Stimulated activated CD8-positive, alpha-beta memory T cell treated with anti-CD3 and anti-CD28 coated beads, Interleukin-4, amount 100 ng/mL, for 24 hours (primary cell): ENCODE measurements at regions not wholly inside any gene's neighbourhood (a gene's known extent, or its start where the extent isn't known, plus 50 kb on each side); places are given as distances from the start of the nearest gene placed in this dataset.

Experiments
- DNase-seq: peaks from one replicate; pipeline ENCODE4 v3.0.0-alpha.2; 2020; ENCODE audit warnings: low read depth

DNA sequence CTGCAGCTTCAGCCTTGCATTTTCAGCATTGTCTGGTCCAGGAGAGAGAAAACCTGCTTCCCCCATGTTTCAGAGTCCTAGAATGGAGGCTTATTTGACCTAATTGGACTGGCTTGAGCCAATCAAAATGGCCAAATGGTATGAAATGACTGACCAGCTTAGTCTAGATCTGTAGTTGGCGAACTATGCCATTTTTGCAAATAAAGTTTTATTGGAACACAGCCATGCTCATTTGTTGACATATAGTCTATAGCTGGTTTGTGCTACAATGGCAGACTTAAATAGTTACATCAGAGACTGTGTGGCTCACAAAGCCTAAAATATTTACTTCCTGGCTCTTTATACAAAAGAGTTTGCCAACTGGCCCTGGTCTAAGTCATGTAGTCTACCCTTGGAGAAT lies 180.8 kb downstream of the HS3ST3B1 start:
- DNase-seq = no peak

DNA sequence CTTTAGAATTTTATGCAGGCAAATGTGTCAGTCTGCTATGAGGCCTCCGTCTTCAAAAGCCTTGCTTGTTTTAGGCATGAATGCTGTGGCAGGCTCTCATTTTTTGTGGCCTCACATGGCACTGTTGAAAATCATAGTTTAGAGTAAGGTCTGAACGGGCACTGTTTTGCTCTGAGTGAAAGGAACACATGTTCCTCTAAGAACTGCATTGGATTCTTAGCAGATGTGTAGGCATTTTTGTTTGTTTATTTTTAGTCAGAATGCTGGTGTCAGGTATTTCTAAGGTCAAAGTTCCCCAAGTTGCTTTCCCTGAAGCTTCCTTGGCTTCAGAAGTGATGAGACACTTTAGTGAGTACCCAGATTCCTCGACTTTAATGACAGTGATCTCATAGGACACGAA lies 173.7 kb downstream of the HS3ST3B1 start:
- no peak for DNase-seq

DNA sequence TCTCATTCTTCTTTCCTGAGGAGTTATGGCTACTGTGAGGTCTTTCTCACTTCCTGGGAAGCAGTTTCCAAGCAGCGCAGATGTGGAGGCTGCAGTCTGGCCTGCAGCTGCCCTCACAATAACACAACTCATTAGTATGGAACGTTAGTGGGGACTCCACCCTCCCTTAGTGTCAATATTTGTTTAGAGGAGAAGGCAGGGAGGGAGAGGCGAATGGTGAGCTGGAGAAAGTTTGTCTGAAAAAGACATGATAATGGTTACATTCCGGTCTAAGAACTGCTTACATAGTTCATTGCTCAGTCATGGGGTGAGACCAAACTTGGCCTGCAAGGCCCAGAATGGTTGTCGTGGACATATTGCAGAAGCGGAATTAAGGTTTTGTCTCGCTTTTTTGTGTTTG lies 170.2 kb downstream of the HS3ST3B1 start:
- DNase-seq = no peak

DNA sequence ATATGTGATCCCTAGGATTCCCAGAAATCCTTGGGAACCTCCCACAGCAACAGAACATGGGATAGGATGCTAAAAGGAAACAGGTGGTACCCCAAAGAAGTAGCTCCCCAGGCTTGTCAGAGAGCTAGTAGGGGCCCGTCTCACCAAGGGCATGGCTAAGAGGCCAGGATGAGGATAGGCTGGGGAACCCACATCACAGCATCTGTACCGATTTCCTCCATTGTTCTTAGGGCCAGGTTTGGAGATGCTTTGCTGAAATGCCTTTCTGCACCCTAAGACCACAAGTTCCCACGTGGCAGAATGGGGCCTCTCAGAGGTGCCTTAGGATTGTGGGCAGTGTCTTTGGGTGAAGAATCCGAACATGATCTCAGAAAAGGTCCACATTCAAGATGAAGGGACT lies 169.5 kb downstream of the HS3ST3B1 start:
- no peak for DNase-seq

DNA sequence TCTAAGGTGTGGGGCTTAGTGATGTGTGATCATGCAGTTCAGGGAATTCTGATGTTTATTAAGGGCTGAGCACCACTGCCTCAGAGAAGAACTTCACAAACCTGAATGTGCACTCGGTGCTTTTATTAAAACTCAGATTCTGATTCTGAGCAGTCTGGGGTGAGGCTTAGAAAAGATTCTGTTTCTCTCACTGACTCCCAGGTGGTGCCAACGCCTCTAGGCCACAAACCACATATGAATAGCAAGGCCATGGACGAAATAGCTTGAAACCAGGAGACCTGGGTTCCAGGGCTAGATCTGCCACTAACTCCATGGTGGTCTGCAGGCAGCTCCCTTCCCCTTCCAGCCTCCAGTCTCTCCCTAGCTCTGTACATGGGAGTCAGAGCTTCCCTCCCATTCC lies 169.1 kb downstream of the HS3ST3B1 start:
- DNase-seq = no peak

DNA sequence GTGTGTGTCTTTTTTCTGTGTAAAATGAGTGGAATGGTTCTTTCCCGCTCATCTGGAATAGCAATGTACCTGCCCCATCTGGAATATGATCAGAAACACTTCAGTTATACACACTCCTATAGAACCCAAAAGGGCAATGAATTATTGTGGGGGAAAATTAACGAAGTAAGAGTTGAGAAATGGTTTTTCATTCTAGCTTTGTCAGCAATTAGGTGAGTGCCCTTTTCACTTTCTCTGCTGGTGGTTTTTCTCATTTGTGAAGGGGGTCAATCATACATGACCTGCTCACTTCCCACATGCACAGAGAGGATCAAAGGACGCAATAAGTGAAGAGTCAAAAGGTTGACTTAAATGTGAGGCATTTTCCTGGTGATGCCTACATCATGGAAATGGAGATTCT lies 168.0 kb downstream of the HS3ST3B1 start:
- no peak for DNase-seq

DNA sequence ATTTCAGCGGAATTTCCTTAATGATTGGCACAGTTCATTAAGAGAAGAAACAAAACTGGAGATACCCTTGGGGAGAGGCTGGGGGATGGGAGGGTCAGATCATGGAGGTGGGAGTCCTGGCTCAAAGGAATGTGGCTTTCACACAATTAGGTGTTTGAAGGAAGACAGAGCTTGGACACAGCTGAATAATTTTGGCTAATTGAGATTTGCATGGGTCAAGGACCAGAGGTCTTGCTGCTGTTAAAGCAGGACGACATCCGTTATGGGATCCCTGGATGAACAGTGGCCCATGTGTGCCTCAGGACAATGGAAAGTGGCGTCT lies 160.3 kb downstream of the HS3ST3B1 start:
- DNase-seq = no peak

DNA sequence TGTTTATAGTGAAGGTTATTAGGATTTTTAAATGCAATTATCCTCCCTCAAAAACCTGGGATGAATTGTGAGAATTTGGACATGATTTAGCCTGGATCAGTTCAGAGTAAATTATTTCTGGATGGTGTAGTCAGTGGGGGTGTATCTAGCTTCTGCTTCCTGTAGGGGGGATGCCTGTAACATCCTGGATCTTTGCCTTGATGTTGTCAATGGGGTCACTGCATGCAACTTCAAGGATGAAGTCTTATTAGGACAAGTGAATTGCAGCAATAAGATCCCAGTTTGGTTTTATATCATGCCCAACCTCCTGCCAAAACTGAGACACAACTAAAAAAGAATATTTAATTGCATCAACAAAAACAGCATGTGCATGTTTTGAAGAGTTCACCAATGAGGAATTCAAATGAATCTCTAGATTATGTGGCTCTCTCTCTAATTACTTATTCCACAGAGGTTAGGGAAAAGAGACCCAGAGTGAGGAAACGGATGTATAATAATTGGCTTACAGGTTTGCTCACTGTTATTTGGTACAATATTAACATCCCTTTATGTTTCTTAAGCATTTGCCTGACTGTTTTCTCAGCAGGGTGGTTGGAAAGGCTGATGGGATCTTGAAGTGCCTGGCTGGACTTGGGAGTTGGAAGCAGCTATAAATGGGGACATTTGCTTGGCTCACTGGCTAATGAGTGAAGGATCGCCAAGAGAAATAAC lies 159.8 kb downstream of the HS3ST3B1 start:
- no peak for DNase-seq

DNA sequence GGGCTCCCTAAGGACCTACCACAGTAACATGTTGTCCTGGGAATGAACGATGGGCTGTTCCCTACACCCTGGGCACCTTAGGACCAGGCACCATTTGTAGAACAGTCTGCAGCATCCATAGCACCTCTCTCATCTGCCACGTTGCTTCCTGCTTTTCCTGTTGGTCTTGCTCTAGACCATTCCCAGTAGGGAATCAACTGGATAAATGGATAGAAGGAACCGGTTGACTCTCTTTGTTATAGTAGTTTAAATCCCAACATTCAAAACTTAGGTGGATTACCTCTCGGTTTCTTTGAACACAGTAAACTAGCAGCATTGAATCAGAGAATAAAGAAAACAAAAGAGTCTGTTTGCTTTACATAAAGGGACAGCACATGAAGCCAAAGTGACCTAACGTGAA lies 159.1 kb downstream of the HS3ST3B1 start:
- DNase-seq = no peak

DNA sequence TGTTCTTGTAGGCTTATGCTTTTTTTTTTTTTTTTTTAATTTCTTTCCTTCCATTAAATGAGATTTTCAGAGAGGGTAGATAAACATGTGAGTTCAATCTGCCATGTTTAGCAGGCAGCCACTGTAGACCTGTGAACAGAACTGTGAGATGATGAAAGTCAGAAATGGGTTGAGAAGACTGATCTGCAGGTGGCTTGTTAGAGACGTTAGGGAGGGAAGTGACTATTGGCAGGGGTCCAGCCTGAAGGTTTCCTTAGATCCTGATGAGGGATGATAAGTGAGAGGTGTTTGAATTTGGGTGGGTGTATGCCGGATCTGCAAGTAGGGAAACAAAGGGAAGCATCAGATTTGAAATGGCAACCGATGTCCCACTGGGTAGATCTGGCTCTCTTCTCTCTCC lies 157.8 kb downstream of the HS3ST3B1 start:
- DNase-seq = no peak

DNA sequence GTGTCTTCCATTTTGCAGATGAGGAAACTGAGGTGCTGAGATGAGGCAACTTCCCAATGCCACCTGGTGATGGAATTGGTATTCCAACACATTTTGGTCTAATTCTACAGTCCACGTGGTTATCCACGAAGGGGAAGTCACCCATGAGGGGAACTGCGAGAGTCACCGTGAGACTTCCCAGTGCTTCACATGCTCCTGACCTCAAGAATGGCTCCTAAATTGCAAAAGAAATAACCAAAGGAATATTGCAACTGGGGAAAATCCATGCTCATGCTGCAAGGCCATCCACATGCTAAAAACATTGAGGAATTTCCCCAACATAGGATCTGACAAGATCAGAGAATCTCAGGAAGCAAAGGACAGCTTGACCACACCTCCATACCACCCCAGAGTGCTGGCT lies 153.9 kb downstream of the HS3ST3B1 start:
- DNase-seq = no peak

DNA sequence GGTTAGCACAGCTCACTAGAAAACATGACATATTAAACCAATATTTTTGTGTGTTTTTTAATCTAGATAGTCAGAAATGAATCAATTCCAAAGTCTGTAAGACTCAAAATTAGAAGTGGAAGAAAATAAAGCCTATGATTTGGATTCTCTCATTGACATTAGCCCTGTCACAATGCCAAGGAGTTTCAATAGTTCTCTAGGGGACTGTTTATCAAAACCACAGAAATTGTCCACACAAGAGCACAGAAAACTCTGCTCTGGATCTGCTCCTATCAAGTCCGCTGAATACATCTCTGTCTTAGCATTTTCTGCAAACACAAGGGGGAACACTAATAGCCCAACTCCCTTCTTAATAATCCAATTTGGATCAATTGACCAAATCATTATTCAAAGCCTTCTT lies 152.0 kb downstream of the HS3ST3B1 start:
- no peak for DNase-seq

DNA sequence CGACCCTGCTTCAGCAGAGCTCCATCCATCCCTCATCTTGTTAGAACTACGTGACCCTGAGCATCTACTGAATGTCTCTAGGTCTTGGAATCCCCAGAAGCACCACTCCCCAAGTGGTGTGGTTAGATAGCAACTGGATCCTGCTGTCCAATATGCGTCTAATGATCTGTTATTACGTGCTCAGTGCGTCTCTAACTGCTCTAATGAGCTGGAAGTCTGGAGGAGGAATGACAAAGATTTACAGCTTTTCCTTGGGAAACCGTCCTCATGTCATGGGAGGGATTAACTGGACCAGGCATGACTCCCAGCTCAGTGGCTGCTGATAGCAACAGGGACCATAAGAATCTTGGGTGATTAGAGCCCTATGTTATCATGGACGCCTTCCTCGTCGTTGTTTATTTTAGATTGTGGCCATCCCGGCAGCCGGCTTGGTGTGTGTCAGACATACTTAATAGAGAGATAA lies 150.9 kb downstream of the HS3ST3B1 start:
- no peak for DNase-seq

DNA sequence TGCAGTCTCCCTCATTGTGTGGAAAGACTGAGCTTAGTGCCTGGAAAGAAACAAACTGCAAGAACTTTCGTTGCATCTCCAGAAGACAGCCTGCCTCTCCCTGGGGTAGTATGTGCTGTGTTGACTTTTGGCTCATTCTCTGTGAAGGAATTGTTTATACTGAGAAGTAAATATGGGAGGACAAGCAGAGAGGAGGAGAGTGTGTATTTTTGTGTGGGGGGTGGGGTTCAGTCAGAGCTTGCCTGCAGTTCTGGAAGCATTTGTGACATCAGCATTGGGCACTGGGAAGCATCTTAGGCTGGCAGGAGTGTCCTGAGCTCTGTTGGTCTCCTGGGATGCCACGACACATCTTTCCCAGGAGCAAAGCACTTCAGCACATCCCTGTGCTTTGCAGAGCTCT lies 147.9 kb downstream of the HS3ST3B1 start:
- DNase-seq = no peak

DNA sequence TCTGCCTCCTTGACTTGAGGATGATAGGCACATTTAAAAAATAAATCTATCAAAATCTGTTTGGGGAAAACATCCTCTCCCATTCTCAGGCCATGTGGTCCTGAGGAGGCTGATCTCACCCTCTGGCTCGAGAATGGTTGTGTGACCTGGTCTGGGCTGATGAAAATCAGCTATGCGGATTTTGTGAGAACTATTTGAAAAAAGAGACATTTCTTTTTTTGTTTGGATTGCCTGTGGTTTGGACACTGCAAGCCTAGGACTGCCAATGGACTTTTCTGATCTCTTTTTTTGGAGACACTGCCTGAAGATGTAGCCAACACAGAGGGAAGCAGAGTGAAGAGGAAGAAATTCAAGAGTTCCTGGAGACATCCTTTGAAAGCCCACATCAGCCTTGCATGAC lies 145.9 kb downstream of the HS3ST3B1 start:
- no peak for DNase-seq

DNA sequence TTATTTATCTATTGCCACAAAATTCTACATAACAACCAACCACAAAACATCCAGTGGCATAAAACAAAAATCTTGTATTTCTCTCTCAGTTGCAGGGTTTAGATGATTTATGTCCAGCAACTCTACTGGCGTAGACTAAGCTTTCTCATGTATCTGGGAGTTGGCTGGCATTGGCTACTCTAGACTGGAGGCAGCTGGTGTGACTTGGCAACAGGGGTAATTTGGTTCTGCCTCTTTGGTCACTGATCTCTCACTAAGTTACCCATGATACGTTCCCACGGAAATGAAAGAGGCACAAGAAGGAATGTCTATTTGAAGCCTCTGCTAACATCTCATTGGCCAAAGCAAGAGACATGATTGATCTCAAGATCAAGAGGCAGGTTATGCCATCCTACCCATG lies 144.0 kb downstream of the HS3ST3B1 start:
- DNase-seq = no peak

DNA sequence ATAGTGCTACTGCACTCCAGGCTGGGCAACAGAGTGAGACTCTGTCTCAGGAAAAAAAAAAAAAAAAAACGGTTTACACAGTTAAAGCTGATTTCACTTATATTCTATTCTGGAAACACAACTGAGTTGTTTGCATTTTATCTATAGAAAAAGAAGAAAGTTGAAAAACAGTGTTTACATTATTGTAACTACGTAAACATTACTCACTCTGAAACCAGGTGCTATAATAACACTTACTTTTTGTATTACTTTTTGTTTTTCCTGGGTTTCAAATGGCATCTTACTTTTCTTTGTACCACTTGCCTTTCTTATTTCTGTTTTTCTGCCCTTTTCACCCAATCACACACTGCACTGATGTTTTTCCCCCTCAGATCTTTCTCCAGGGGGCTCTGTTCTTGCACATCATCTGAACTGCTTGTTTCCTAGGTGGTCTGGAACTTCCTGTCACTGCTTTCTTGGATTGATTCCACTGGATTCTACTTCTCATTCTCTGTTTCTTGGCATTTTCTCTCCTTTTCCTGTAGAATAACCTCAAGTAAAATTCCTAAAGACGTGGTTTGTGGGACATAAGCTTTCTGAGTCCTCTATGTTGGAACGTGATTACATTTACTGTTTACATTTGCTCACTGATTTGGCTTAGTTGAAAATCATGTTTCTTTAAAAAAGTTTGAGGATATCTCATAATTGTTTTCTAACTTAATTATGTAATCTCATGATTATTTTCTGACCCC lies 142.1 kb downstream of the HS3ST3B1 start:
- no peak for DNase-seq

DNA sequence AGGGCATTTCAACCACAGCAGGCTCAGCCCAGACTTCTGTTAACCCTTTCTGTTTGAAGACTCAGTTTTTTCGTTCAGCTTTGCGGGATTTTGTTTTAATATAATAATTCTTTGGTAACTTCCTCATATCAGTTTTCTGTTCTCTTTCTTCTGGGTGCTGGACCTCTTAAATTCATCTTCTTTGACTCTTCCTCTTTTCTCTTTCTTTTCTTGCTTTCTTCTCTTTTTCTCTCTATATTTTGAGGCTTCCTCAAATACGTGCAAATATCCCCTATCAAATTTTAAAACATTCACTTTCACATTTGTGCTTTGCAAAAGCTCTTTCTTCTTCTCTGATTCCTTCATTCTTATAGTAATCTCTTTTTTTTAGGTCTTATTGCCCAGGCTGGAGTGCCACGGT lies 136.3 kb downstream of the HS3ST3B1 start:
- DNase-seq = no peak

DNA sequence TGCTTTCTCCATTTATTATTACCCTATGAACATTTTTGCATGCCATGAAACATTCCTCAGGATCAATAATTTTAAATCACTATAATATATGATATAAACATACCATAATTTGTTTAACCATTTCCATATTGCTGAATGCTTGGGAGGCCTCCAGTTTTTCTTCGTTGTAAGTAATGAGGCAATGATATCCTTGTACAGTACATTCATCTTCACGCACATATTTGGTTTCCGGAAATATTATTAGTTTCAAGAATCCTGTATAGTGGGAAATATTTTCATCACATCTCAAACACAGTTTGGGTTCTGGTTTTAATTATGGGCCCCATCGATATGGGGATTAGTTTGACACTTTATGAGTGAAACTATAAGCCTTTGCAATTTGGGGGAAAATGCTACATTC lies 135.4 kb downstream of the HS3ST3B1 start:
- DNase-seq = no peak

DNA sequence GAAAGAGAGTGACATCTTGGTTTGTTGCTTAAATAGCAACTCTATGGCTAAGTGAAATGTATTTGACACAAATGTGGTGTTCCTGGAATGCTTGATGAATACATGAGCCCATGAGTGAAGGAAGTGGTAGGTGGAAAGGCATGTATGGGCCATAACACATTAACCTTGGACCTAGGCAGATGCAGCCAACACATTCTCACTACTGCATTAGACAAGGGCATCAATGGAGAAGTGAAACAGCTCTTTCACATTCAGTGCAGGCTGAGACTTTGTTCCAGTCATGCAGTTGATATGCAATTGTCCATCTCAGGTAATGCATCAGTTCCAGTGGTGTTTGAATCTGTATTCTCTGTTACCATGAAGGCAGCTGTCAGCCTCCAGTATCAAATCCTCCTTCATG lies 133.6 kb downstream of the HS3ST3B1 start:
- no peak for DNase-seq

DNA sequence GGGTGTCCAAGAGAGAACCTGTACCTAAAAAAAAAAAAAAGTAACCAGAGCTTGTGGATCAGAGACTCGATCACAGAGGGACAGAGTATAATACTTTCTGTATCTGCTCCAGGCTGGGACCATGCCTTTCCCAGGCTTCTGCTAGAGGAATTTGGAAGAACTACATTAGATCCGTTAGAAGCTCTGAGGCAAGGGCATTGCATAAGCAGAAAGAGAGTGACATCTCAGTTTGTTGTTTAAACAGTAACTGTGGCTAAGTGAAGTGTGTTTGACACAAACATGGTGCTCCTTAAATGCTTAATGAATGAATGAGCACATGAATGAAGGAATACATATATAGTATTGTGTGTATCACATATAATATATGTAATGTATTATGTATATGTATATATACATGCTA lies 131.2 kb downstream of the HS3ST3B1 start:
- no peak for DNase-seq

DNA sequence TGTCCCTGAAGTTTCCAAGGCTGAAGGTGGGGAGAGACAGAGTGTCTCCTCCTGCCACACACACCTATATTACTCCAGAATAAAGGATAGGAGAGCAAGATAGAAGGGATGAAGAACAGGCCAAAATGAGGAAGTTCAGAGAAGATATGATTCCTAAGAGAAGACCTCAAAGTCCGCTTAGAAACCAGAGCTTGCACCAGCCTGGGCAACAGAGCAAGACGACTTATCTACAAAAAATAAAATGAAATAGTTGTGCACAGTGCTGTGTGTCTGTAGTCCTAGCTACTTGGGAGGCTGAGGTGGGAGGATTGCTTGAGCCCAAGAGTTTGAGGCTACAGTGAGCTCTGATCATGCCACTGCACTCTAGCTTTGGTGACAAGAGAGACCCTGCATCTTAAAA lies 128.2 kb downstream of the HS3ST3B1 start:
- DNase-seq = no peak

DNA sequence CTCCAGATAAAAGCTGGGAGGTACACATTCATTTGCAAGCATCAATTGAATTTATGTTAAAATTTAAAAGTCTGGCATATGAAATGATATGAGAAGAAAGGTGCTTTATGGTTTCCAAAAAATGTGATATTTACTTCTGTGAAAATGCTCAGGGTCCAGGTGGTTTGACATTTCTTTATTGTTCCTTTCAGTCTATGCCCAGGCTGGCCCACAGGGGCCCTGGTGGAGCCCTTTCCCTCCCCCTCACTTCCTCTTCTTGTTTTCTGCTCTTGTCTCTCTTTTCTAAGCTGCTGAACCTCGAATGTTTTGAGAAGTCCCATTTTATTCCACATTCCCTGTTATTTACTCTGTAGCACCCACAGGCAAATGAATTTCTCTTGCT lies 127.8 kb downstream of the HS3ST3B1 start:
- no peak for DNase-seq
